HG02852 (cell line): ENCODE measurements at regions not wholly inside any gene's neighbourhood (a gene's known extent, or its start where the extent isn't known, plus 50 kb on each side); places are given as distances from the start of the nearest gene placed in this dataset.
"Not testable (repeated sequence)": the region's sequence is repeated elsewhere in the genome, so short reads cannot be mapped to it uniquely, and the experiment has no call there.

Source experiments
- ATAC-seq: cut with Tn5 transposase; IDR thresholded peaks from one replicate; pipeline ENCODE4 v1.9.1; 2021; ENCODE audit warnings: mild to moderate bottlenecking, moderate library complexity; ENCODE audit not compliant: unreplicated experiment

- ATAC-seq, result no peak
Observed at GRCh38 chr5:34551911-34552433, 104.2 kb upstream of the RAI14 start.

- no peak for ATAC-seq
Observed at GRCh38 chr5:34552686-34553085, 103.4 kb upstream of the RAI14 start.

- no peak for ATAC-seq
Observed at GRCh38 chr5:34553581-34553980, 102.5 kb upstream of the RAI14 start.

- no peak for ATAC-seq
Observed at GRCh38 chr5:34554641-34555040, 101.5 kb upstream of the RAI14 start.

- no peak for ATAC-seq
Observed at GRCh38 chr5:34555699-34556508, 100.2 kb upstream of the RAI14 start.

GRCh38 chr5:34556509-34556782 is 99.7 kb upstream of the RAI14 start:
- no peak for ATAC-seq

- not testable (repeated sequence) for ATAC-seq
Observed at GRCh38 chr5:34561581-34561980, 94.5 kb upstream of the RAI14 start.

- ATAC-seq, result no peak
Observed at GRCh38 chr5:34562791-34563190, 93.3 kb upstream of the RAI14 start.

GRCh38 chr5:34563269-34563668 is 92.9 kb upstream of the RAI14 start:
- ATAC-seq, result no peak

GRCh38 chr5:34563931-34564709 is 92.0 kb upstream of the RAI14 start:
- ATAC-seq, result no peak

GRCh38 chr5:34564710-34565235 is 91.4 kb upstream of the RAI14 start:
- no peak for ATAC-seq

- no peak for ATAC-seq
Observed at GRCh38 chr5:34570143-34570542, 86.0 kb upstream of the RAI14 start.

GRCh38 chr5:34570721-34571676 is 85.1 kb upstream of the RAI14 start:
- no peak for ATAC-seq

GRCh38 chr5:34571677-34572041 is 84.5 kb upstream of the RAI14 start:
- ATAC-seq, result no peak

- ATAC-seq, result no peak
Observed at GRCh38 chr5:34574936-34575467, 81.1 kb upstream of the RAI14 start.

- no peak for ATAC-seq
Observed at GRCh38 chr5:34576891-34577666, 79.0 kb upstream of the RAI14 start.

- ATAC-seq, result no peak
Observed at GRCh38 chr5:34578962-34579361, 77.2 kb upstream of the RAI14 start.

GRCh38 chr5:34580983-34581382 is 75.1 kb upstream of the RAI14 start:
- ATAC-seq, result no peak

- ATAC-seq, result no peak
Observed at GRCh38 chr5:34582371-34582770, 73.8 kb upstream of the RAI14 start.

- no peak for ATAC-seq
Observed at GRCh38 chr5:34583167-34583566, 73.0 kb upstream of the RAI14 start.
